ENCODE measurements at regions not wholly inside any gene's neighbourhood (a gene's known extent, or its start where the extent isn't known, plus 50 kb on each side); places are given as distances from the start of the nearest gene placed in this dataset.
"Not testable (repeated sequence)": the region's sequence is repeated elsewhere in the genome, so short reads cannot be mapped to it uniquely, and the experiment has no call there.

DNA sequence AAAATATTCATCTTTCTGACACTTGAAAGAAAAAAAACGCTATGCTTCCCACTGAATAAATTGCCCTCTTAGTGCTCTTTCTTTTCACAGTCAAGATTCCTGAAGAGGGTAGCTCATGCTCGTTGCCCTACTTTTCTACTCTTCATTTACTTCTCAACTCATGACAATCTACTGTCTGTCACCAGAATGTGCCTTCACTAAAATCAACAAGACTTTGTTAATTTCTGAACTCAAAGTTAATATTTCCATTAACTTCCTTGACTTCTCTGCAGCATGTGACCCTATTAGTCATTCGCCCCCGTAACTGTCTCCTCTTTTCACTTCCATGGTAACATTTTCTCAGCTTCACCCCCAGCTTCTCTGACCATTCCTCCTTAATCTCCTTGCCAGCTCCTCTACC, 98.9 kb upstream of the MAPRE2 start:
- no peak for DNase-seq (ENCODE audit: low read depth)

DNA sequence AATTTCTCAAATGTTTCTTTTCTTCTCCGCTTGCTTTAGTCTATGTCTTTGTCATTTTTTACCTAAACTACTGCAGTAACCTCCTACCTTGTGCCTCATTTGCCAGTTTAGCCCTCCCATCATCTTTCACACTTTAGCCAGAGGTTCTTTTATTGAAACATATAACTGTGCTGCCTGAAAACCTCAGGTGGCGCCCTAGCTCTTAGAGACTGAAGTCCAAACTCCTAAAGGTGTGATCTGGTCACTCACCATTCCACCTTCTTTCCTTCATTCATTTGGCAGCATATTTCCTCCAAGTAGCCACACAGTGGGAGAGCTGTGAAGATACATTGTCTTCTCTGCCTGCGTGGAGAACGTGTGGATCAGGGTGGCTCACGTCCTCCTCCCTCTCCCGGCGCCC, 98.2 kb upstream of the MAPRE2 start:
- no peak for DNase-seq (ENCODE audit: low read depth)

DNA sequence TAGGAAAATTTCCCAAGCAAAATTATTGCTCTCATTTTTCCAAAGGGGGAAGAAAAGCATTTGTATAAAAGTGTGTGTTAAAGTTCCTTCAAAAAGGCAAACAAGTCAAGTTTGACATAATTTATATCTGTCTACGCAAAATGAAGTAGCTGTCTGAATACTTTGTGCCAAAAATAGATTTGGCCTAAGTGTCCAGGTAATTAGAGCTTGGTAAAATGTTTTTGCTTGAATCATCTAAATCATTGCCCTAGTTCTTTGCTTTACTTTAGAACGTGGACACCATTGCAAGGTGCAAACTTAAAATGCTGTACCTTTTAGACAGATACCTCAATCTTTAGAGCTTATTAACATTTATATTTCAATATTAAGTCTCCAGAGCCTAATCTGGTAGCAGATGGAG, 97.6 kb upstream of the MAPRE2 start:
- no peak for DNase-seq (ENCODE audit: low read depth)

DNA sequence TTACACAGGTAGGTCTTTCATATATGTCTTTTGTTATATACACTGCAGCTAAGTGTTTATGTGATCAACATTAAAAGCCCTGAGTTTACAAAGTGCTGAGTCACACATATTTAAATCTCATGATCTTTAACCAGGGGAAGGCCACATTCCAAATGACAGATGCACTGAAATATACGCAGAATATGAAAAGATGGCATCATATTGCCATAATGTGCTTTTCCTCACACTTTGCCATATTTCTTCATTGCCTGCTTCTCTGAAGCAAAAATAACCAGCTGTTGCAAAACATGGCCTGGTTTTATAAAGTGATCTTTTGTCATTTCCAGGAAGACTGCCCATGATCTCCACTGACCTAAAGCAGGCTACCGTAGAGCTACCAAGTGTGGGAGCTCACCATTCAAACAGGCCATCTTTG, 93.5 kb upstream of the MAPRE2 start:
- peak; percentile 15 for DNase-seq (ENCODE audit: low read depth)

DNA sequence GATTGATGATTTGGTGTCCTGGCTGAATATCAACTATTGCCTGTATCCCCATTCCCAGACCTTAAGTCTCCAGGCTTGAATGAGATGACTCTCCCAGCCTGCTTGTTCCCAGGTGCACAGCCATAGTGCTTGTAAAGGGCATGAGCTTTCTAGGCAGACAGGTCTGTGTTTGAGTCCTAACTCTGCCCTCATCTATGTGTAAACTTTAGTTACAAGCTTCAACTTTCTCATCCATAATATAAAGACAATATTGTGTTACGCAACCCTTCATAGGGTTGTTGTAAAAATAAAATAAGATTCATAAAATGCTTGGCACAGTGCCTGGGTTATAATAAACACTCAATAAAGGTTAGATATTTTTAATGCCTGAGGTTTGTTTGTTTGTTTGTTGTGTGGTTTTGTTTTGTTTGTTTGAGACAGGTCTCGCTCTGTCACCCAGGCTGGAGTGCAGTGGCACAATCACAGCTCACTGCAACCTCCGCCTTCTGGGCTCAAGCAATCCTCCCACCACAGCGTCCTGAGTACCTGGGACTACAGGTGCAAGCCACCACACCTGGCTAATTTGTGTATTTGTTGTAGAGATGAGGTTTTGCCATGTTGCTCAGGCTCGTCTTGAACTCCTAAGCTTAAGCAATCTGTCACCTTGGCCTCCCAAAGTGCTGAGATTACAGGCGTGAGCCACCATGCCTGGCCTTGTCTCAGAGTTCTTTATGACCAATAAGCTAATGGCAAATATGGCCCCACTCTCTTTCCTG, 89.4 kb upstream of the MAPRE2 start:
- no peak for DNase-seq (ENCODE audit: low read depth)

DNA sequence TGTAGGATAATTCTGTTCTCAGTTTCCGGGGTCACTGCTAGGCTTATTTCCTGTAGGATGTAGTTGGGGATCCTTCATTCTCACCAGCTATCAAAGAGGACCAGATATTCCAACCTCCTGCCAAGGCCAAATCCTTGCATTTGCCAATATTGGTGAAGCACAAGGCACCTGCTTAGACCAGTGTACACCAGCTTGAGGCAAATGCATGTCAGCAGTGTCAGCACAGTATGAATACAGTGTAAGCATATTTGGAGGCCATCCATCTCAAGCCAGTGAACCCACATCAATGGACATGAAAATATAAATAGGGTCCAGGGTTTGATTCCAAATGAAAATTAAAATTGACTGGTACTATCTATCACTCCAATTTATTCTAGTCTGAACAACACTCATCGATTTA, 88.0 kb upstream of the MAPRE2 start:
- DNase-seq (ENCODE audit: low read depth): no peak

DNA sequence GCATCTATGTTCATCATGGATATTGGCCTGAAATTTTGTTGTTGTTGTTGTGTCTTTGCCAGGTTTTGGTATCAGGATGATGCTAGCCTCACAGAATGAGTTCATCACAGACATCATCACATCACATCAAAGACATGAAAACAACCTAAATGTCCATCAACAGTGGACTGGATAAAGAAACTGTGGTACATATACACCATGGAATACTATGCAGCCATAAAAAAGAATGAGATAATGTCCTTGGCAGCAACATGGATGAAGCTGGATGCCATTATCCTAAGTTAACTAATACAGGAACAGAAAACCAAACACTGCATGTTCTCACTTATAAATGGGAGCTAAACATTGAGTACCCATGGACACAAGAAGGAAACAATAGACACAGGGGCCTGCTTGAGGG, 85.7 kb upstream of the MAPRE2 start:
- not testable (repeated sequence) for DNase-seq (ENCODE audit: low read depth)

DNA sequence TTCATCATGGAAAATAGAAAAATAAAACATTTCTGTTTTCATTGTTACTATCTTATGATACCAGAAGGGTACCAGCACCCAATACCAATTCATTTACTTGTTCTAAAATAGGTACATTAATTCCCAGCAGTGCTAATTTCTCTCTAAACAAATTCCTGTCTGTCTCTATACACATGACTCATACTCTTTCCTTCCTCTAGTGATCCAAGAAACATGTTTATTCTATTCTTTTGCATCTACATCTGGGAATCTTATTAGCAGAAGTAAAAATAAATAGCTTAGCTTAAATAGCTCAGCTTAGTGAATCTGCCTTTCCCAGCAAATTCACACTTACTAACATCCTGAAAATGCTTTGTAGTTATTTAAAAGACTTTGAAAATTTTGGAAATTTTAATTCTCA, 84.5 kb upstream of the MAPRE2 start:
- peak; percentile 31 for DNase-seq (ENCODE audit: low read depth)

DNA sequence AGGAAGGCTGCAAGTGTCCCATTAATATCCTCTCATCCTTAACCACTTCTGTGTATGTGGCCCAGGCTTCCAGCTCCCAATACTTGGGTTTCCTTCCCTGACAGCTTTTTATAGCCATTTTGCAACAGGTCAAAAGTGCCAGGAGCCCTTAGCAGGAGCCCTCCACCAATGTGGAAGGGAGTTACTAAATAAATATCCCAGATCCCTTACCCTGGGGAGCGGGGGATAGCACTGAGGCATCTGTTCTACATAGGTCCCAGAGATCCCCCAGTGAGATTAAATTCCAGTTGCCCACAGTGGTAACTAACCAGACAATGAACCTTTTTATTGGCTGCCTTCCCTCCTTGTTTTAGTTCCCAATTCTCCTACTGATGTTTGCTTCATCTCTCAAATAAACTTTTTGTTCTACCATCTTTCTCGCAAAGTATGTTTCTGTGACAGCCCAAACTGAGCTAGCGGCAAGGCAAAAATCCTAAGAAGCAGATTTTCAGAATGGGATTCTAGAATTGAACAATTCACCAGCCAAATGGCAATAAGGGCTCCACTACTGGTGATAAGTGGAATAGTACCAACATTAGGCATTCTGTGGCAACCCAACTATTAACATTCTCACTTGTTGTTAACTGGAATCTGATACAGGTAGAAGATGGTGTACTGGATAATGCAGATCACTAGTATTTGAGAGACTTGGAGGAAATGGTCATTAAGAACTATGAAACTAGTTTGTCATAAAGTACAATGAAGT, 83.9 kb upstream of the MAPRE2 start:
- DNase-seq (ENCODE audit: low read depth): peak; percentile 80

DNA sequence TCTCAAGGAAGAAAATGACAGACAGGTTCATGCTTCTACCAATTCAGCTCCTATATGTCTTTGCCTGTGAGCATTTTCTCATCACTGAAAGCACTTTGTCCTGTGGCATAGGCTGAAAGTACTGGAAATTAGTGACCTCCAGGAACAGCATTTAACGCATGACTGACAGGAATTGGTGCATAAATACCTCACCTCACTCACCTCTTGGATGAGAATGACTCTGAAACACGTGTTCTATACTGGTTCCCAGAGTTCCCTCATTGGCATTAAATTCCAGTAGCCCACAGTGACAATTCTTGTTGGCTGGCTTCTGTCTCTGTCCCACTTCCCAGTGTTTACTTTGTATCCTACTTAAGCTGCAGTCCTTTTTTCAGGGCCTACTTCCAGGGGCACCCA, 83.4 kb upstream of the MAPRE2 start:
- DNase-seq (ENCODE audit: low read depth): no peak

DNA sequence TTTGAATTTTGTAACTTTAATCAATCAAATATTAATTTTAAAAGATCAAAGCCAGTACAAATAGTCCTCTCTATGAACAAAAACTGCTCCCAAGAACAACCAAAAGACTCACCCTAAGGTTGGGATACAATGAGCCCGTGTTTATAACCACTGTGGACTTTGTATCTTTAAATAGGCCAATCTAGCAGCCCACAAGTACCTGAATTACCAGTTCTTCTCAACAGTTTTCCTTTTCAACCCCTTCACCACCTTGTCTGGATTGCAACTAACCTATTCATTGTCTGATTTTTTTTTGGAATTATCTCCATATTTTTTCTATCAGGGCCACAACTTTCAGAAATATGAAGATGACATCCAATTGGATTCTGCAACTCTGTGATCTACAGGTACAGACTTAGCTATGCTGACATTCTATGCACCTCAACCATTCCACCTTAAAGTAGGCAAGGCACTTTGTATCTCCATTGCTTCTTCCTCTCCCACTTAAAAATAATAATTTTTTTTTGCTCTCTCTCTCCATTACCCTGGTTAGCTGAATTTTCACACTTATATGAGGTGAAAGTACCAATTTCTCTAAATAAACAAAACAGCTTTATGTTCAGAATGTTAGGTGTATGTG, 81.9 kb upstream of the MAPRE2 start:
- DNase-seq (ENCODE audit: low read depth): no peak

DNA sequence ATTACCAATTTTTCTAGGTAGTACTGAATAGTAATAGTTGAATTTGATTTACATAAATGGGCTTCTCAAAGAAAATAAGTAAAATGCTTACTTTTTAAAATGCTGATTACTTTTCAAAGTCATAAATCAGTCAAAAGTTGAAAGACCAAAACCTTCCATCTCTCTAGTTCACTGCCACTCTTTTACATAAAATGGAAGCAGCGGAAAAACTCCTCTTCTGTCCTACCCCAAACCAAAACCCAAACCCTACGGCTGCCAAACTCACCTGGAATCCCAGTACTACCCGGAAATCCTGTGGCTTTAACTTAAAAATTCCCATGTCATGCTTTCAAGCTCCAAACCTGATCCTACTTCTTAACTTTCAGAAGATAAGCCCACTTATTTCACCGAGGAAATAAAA, 81.2 kb upstream of the MAPRE2 start:
- no peak for DNase-seq (ENCODE audit: low read depth)

DNA sequence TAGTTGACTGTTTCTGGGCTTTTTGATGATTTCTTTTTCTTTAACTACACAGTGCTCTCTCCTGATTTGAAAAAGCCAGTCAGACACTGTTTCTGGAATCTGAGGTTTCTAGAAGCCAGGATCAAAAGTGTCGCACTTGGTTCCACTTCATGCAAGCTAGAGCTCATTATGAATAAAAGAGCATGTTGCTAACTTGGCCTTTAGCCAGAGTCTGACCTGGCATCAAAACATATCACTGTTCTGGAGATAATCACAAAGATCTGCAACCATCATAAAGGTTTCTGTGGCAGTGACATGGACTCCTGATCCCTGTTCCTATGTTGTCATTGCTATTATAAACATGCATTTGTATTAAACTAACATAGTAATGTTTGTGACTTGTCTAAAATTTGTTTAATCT, 76.1 kb upstream of the MAPRE2 start:
- no peak for DNase-seq (ENCODE audit: low read depth)

DNA sequence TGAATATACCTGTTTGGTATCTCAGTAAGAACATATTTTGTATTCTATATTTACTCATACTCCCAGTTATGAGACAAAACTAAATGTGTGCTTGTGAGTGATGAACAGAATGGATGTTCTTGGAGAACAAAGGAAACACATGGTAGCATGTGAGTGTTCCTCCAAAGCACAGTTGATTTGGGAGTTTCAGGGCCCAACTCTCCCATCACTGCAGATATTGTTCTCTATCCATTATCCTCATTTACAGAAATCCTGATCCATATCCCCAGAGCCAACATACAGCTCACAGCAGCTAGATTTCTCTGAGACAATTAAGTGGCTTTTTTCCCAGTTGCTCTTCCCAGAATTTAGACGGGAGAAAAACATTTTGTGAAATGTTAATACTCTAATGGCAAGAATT, 75.6 kb upstream of the MAPRE2 start:
- DNase-seq (ENCODE audit: low read depth): no peak

DNA sequence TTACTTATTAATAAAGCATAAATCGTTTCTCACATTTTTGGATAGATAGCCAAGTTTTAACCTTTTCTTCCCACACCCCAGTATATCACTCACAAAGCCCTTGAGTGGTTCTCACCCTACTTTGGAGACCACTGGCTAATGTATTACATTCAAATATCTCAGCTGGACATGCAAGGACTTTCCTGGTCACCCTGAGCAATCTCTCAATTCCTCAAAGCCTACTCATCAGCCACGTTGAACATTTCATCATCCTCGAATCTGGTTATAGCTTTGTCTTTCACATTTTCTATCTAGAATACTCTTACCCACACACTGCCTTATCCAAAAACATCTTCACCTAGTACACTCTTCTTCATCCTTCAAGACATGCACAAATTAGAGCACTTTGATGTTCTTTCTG, 71.1 kb upstream of the MAPRE2 start:
- DNase-seq (ENCODE audit: low read depth): no peak

DNA sequence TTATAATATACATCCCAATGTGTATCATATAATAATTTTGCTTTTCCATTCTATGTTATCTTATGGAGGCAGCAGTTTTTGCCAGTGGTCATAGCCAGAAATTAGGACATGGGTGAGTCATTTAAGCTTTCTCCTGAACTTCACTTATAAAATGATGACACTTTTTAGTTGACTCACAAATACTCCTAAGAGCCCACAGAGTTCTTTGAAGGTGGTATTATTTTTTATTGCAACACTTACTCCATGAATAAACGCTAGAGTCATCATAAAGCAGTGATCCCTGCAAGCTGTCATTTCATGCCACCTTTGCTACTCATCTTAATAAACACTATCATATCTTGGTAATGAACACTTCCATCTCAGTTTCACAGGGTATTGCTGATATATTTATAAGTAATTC, 69.9 kb upstream of the MAPRE2 start:
- peak; percentile 40 for DNase-seq (ENCODE audit: low read depth)

DNA sequence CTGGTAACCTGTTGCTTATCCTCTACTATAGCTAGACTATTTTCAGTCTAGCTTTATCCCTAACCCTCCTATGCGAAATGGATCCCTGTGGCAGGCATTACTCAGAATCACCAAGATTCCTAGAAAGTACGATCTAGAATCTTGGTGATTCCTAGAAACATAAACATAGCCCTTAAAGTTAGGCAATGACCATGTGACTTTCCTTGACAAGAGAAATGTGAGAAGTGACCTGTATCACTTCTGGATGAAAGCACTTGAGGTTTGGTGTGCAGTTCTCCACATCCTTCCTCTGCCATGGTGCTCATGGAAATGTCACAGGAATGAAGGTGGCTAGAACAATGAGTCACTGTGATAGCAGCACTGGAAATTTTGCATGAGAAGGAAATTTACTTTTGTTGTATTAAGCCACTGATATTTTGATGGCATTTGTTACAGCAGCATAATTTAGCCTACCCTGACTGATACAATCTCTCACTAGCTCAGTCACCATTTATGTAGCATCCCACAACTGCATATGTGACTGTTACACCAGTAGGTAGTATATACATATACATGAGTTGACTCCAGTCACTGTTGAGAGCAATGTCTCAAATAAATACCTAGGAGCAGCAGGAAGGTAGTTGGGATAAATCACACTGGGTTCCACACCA, 68.3 kb upstream of the MAPRE2 start:
- peak; percentile 46 for DNase-seq (ENCODE audit: low read depth)

DNA sequence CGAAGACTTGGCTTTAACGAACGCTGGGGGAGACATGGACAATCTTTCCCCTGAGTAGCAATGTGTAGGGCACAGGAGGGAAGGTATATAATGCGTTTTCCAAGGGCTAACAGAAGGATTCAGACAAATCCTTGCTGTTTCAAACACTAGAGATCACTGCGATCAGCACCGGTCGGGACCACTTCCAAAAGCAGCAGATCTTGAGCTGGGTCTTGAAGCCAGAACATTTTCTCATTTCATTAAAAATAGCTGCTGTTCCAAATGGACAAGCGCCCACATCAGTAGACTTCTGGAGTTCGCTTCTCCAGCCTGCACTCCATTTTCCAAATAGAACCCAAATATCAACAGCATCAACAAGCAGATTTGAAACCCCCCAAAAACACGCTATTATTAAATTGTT, 65.1 kb upstream of the MAPRE2 start:
- no peak for DNase-seq (ENCODE audit: low read depth)

DNA sequence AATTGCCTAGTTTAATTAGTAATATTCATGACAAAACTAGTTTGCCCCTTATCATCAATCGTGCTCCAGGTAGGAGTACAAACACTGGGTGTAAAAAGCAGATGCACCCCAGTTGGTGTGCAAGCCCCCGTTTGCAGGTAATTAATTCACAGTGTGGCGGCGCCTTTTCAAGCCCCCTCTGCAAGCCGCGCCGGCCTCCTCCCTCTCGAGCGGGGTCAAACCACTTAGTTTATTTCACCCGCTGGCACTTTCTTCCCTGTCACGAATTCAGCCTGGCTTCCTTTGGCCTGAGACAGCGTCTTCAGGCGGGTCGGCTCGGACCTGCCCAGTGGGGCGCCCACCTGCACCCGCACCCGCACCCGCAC, 64.7 kb upstream of the MAPRE2 start:
- no peak for DNase-seq (ENCODE audit: low read depth)

DNA sequence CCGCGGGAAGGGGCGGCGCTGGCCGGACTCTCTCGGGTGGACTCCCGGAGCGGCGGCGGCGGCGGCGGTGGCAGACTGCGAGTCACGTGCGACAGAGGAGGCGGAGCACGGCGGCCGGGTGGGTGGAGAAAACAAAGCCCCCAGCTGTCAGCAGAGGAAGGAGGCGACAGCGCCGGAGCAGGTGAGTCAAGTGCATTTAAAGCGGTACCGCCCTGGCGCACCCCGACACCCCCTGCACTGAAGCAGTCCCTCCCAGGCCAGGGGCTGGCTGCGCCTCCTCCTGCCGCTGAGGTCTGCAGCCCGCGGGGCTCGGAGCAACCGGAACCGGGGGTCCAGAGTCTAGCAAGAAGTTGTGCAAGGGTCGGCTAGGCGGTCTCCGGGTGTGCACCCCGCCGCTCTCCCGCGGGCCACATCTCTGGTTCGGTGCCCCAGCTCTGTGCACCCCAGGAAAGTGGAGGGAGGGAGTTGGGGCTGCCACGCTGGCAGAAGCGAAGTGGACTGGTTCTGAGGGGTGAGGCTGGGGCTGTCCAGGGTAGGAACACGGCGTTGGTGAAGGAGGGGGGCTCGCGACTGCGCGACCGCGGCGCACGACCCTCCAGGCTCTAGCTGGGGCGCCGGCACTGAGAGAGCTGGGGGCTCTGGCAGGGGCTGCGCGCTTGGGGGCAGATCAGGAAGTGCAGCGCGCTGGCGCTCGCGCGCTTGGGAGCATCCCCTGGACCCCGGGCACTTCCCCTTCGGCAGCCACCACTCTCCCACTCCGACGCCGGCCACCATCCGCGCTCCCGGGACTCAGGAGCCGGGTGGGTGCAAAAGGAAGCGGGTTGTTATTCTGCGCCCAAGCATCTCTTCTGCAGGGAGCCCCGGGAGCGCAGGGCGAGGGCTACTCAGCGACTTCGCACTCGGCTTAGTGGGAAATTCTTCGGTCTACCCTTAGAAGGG, 64.0 kb upstream of the MAPRE2 start:
- peak; percentile 38 for DNase-seq (ENCODE audit: low read depth)

DNA sequence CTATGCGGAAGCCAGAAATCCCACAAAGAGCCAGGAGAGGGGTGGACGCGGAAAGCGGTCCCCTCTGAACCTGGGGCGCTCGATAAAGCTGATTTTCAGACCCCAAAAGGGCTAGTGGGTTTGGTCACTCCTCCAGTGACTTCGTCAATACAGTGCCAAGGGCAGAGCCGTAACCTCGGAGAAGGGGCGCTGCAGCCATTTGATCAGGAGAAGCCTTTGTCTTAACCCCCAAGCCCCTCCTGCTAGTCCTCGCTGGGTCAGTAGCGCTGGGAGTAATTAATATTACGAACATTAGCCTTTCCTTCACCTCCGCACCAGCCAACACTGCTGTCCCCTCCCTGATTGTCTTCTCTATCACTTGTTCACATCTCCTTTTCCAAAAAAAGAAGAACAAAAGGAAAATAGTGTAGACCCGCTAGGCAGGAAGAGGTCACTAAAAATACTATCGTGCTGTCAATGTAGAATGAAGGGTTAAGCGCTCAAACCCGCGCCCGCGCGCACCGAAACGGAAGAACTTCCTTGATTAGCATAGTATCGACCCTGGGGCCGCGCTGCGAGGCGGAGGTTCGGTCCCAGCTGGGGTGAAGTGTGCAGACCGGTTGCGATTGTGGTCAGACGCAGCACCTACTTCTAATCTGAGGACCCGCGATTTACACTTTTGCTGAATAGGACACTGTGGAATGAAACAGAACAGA, 63.2 kb upstream of the MAPRE2 start:
- peak; percentile 17 for DNase-seq (ENCODE audit: low read depth)

All from RPMI7951 (cell line).